Panc1 (cell line): ENCODE measurements at regions not wholly inside any gene's neighbourhood (a gene's known extent, or its start where the extent isn't known, plus 50 kb on each side); places are given as distances from the start of the nearest gene placed in this dataset.

Experiments used
- ATAC-seq: fragments of 200-7000 bp; cut with Tn5 transposase; 2 replicates; pipeline ENCODE4 v1.9.1; 2020; ENCODE audit warnings: mild to moderate bottlenecking, moderate library complexity
- BruUV-seq: library from RNA; stranded (reverse); fragments of 400-500 nt; replicated peaks from 2 replicates; lab custom pipeline; 2021; lab: Mats Ljungman, UMichigan
- CTCF ChIA-PET: fragments of 300-600 bp; sonication (Branson Sonifier 250); formaldehyde crosslinking; loops from one replicate; lab custom pipeline; 2022; ENCODE audit warnings: antibody characterized with exemption; lab: Charles Lee
- POLR2A ChIA-PET: fragments of 300-600 bp; sonication (Branson Sonifier 250); formaldehyde crosslinking; loops from one replicate; lab custom pipeline; 2022; ENCODE audit warnings: antibody characterized with exemption; lab: Charles Lee
- DNase-seq: peaks from one replicate; pipeline ENCODE4 v3.0.0-alpha.2; 2010; ENCODE audit warnings: low read depth, low spot score
- H3K27ac ChIP-seq: 2 replicates; pipeline ENCODE4 v1.5.1; 2011; ENCODE audit warnings: mild to moderate bottlenecking, low read length, inconsistent platforms
- H3K27me3 ChIP-seq: fragments of 200-500 bp; sonication (Bioruptor generic); 2 replicates; pipeline ENCODE4 v1.6.0; 2014; ENCODE audit warnings: low read length, inconsistent platforms; ENCODE audit not compliant: control insufficient read depth, insufficient read depth
- H3K36me3 ChIP-seq: fragments of 200-500 bp; sonication (Bioruptor generic); 2 replicates; pipeline ENCODE4 v1.5.1; 2014; ENCODE audit warnings: inconsistent platforms, mild to moderate bottlenecking, low read length, moderate library complexity; ENCODE audit not compliant: control insufficient read depth, insufficient read depth
- H3K4me1 ChIP-seq: 2 replicates; pipeline ENCODE4 v1.5.1; 2011; ENCODE audit warnings: inconsistent platforms, mild to moderate bottlenecking, low read length, moderate library complexity; ENCODE audit not compliant: control insufficient read depth, insufficient read depth
- H3K4me3 ChIP-seq, 2 experiments: 2 replicates each; pipeline ENCODE4 v1.5.1; 2011 to 2012; ENCODE audit warnings: low read depth in 2 of 2, low read length in 2 of 2, mild to moderate bottlenecking in 2 of 2, inconsistent platforms in 1 of 2, moderate library complexity in 1 of 2
- H3K9me3 ChIP-seq: fragments of 200-500 bp; sonication (Bioruptor generic); 2 replicates; pipeline ENCODE4 v1.5.1; 2014; ENCODE audit warnings: low read depth, mild to moderate bottlenecking, inconsistent platforms, low read length, moderate library complexity; ENCODE audit not compliant: control insufficient read depth, insufficient read depth
- POLR2AphosphoS5 ChIP-seq: IDR thresholded peaks from 2 replicates; pipeline ENCODE4 v1.6.1; 2012; ENCODE audit warnings: mild to moderate bottlenecking, low read depth, low read length, moderate library complexity
- REST ChIP-seq, 2 experiments: IDR thresholded peaks; 2 replicates each; pipeline ENCODE4 v1.6.1; 2011 to 2012; ENCODE audit warnings: low read depth in 2 of 2, control low read depth in 1 of 2, low read length in 1 of 2, mild to moderate bottlenecking in 1 of 2, moderate library complexity in 1 of 2; ENCODE audit not compliant: insufficient read depth in 1 of 2
- SIN3A ChIP-seq: IDR thresholded peaks from 2 replicates; pipeline ENCODE4 v1.6.1; 2012; ENCODE audit warnings: low read depth, mild to moderate bottlenecking, low read length, moderate library complexity, borderline replicate concordance; ENCODE audit not compliant: insufficient read depth
- TCF7L2 ChIP-seq: IDR thresholded peaks from 2 replicates; pipeline ENCODE4 v1.6.1; 2011; ENCODE audit warnings: mild to moderate bottlenecking, low read depth, low read length, inconsistent platforms
- in situ Hi-C: cut with HindIII; loops from 2 replicates; pipeline ENCODE4 v1.10.0; 2016; ENCODE audit warnings: low sequenced_read_pairs, low pct_unique_long_range_greater_than_20kb
- intact Hi-C: fragments of 100-400 bp; cut with micrococcal nuclease; formaldehyde crosslinking; loops from one replicate; pipeline ENCODE4 v1.10.0; 2022; ENCODE audit not compliant: unreplicated experiment
- TF ChIP-seq, protein P1 (sequence below): fragments of 450-650 bp; IDR thresholded peaks from 2 replicates; pipeline ENCODE4 v1.5.1; 2017; ENCODE audit warnings: mild to moderate bottlenecking

DNA sequence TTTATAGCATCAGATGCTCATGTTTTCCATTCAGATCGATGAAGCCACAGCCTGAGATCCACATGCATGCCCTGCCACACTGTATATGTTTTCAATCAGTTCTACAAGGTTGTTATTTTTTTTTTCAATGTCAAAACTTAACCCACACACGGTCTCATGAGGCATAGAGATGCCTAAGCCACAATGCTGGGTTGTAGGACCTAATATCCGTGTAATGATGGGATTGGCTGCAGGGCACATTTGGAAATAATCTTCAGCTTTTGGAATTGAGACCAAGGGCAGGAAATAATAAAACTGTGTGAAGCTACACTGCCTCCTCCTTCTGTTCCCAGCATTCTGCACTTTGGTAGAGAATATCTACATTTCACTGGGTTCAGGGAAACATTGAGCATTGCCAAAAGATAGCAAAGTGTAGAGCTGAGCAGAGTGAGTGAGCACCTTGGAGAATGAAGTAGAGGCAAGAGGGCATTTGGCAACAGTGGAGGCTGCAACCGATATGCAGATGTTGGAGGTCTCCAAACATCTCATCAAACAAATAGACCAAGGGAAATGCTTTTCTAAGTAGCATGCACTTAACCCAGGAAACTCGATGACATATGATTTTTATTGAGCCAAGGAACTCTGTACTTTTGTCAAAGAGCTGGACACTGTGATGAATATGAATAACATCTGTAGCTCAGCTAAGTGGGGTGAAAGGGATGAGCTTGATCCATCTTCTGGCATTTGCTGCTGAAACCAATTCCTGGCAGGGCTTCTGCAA is 176.7 kb downstream of the LYPLAL1 start:
- BruUV-seq: no TSS peak
- Histone ChIP-seq H3K27me3 (no peaks in the 10 kb centered on the region), H3K4me3 (no peak overlapping the region), H3K4me1 (no peaks in the 10 kb centered on the region), H3K9me3 (peaks cover 10% of the 10 kb centered on the region), H3K27ac (no peak overlapping the region), H3K36me3 (no peaks in the 10 kb centered on the region)
- CTCF ChIA-PET: no interaction called here
- intact Hi-C loops: no loop called here
- in situ Hi-C loops: no loop called here
- TF ChIP-seq POLR2AphosphoS5 (no peak), SIN3A (no peak), TCF7L2 (no peak)
- TF ChIP-seq, protein P1, sequence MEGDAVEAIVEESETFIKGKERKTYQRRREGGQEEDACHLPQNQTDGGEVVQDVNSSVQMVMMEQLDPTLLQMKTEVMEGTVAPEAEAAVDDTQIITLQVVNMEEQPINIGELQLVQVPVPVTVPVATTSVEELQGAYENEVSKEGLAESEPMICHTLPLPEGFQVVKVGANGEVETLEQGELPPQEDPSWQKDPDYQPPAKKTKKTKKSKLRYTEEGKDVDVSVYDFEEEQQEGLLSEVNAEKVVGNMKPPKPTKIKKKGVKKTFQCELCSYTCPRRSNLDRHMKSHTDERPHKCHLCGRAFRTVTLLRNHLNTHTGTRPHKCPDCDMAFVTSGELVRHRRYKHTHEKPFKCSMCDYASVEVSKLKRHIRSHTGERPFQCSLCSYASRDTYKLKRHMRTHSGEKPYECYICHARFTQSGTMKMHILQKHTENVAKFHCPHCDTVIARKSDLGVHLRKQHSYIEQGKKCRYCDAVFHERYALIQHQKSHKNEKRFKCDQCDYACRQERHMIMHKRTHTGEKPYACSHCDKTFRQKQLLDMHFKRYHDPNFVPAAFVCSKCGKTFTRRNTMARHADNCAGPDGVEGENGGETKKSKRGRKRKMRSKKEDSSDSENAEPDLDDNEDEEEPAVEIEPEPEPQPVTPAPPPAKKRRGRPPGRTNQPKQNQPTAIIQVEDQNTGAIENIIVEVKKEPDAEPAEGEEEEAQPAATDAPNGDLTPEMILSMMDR: no peak
- POLR2A ChIA-PET: no interaction called here
- DNase-seq (no peak), ATAC-seq (no peak)

DNA sequence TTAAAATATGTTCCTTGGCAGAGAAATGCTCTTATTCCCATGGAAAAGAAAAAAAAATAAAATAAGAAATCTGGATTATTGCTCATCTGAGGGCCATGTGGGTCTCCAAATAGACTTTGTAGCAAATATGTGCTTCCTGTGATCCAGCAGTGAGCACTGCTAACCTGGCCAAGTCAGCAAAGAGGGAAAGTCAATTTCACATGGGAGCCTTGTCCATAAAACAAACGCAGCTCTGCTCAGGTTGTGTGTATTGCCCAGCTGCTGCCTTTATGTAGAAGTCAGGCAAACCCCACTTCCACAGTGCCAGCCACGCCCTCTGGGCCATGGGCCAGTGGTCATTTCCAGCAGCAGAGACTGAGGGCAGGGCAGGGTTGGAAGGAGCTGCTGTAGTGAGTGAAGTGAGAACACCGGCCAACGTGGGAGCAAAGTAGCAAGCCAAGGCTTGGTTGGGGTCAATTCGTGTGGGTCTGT is 174.3 kb downstream of the LYPLAL1 start:
- BruUV-seq: no TSS peak
- no peaks in the 10 kb centered on the region for H3K36me3 ChIP-seq
- H3K4me1 ChIP-seq: no peaks in the 10 kb centered on the region
- in situ Hi-C loops (no loop called here), intact Hi-C loops (no loop called here)
- TF ChIP-seq SIN3A (no peak), POLR2AphosphoS5 (no peak), REST (IDR thresholded peaks at IDR 0.05; ENCODE audit: insufficient read depth in 1 of 2, low read depth in 2 of 2, low read length in 1 of 2) (no peak), TCF7L2 (no peak)
- TF ChIP-seq, protein P1: no peak
- ATAC-seq (no peak), DNase-seq (no peak)
- no peaks in the 10 kb centered on the region for H3K27me3 ChIP-seq
- H3K9me3 ChIP-seq: peaks cover 10% of the 10 kb centered on the region
- H3K4me3 ChIP-seq: no peak overlapping the region
- POLR2A ChIA-PET: no interaction called here
- CTCF ChIA-PET: no interaction called here
- no peak overlapping the region for H3K27ac ChIP-seq
